ENCODE measurements at regions not wholly inside any gene's neighbourhood (a gene's known extent, or its start where the extent isn't known, plus 50 kb on each side); places are given as distances from the start of the nearest gene placed in this dataset.

GRCh38 chr11:134792677-134793076 is 380.6 kb upstream of the B3GAT1 start:
- Histone ChIP-seq H3K27ac (ENCODE audit: low read depth, low read length, poor library complexity, severe bottlenecking) (no peak overlapping the region), H3K9me2 (ENCODE audit: low read depth, low read length) (no peaks in the 10 kb centered on the region), H4K20me1 (ENCODE audit: insufficient read depth, low read length) (no peaks in the 10 kb centered on the region), H3K36me3 (ENCODE audit: insufficient read depth, low read length) (no peaks in the 10 kb centered on the region), H3K4me3 (ENCODE audit: low read depth, low read length, poor library complexity, severe bottlenecking) (no peak overlapping the region), H3K9me3 (ENCODE audit: low read length) (no peaks in the 10 kb centered on the region), H3K9ac (ENCODE audit: low read length) (no peak overlapping the region), H3K27me3 (ENCODE audit: insufficient read depth, low read length) (no peaks in the 10 kb centered on the region), H3K4me2 (ENCODE audit: low read length) (no peak overlapping the region), H3F3A (ENCODE audit: insufficient read depth, low read length) (no peaks in the 10 kb centered on the region), H2AFZ (ENCODE audit: low read length) (no peak overlapping the region), H3K4me1 (ENCODE audit: insufficient read depth, low read length, severe bottlenecking) (no peaks in the 10 kb centered on the region), H3K79me2 (ENCODE audit: insufficient read depth, low read length) (no peaks in the 10 kb centered on the region)
- TF ChIP-seq EZH2 (IDR thresholded peaks at IDR 0.05; ENCODE audit: borderline replicate concordance, low read length) = no peak
- TF ChIP-seq, protein P1, sequence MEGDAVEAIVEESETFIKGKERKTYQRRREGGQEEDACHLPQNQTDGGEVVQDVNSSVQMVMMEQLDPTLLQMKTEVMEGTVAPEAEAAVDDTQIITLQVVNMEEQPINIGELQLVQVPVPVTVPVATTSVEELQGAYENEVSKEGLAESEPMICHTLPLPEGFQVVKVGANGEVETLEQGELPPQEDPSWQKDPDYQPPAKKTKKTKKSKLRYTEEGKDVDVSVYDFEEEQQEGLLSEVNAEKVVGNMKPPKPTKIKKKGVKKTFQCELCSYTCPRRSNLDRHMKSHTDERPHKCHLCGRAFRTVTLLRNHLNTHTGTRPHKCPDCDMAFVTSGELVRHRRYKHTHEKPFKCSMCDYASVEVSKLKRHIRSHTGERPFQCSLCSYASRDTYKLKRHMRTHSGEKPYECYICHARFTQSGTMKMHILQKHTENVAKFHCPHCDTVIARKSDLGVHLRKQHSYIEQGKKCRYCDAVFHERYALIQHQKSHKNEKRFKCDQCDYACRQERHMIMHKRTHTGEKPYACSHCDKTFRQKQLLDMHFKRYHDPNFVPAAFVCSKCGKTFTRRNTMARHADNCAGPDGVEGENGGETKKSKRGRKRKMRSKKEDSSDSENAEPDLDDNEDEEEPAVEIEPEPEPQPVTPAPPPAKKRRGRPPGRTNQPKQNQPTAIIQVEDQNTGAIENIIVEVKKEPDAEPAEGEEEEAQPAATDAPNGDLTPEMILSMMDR (IDR thresholded peaks at IDR 0.05; ENCODE audit: low read length) = no peak

GRCh38 chr11:134792044-134792443 is 380.0 kb upstream of the B3GAT1 start:
- TF ChIP-seq, protein P1 (IDR thresholded peaks at IDR 0.05; ENCODE audit: low read length) = no peak
- no peak for TF ChIP-seq EZH2 (IDR thresholded peaks at IDR 0.05; ENCODE audit: borderline replicate concordance, low read length)
- Histone ChIP-seq H3K4me2 (ENCODE audit: low read length) (no peak overlapping the region), H3K4me3 (ENCODE audit: low read depth, low read length, poor library complexity, severe bottlenecking) (no peak overlapping the region), H3F3A (ENCODE audit: insufficient read depth, low read length) (no peaks in the 10 kb centered on the region), H3K4me1 (ENCODE audit: insufficient read depth, low read length, severe bottlenecking) (no peaks in the 10 kb centered on the region), H3K9me2 (ENCODE audit: low read depth, low read length) (no peaks in the 10 kb centered on the region), H2AFZ (ENCODE audit: low read length) (no peak overlapping the region), H3K9me3 (ENCODE audit: low read length) (no peaks in the 10 kb centered on the region), H3K27ac (ENCODE audit: low read depth, low read length, poor library complexity, severe bottlenecking) (no peak overlapping the region), H3K36me3 (ENCODE audit: insufficient read depth, low read length) (no peaks in the 10 kb centered on the region), H3K27me3 (ENCODE audit: insufficient read depth, low read length) (no peaks in the 10 kb centered on the region), H3K9ac (ENCODE audit: low read length) (no peak overlapping the region), H4K20me1 (ENCODE audit: insufficient read depth, low read length) (no peaks in the 10 kb centered on the region), H3K79me2 (ENCODE audit: insufficient read depth, low read length) (no peaks in the 10 kb centered on the region)

GRCh38 chr11:134791102-134791501 is 379.1 kb upstream of the B3GAT1 start:
- Histone ChIP-seq H3K36me3 (ENCODE audit: insufficient read depth, low read length) (no peaks in the 10 kb centered on the region), H3F3A (ENCODE audit: insufficient read depth, low read length) (no peaks in the 10 kb centered on the region), H3K4me3 (ENCODE audit: low read depth, low read length, poor library complexity, severe bottlenecking) (no peak overlapping the region), H3K9me3 (ENCODE audit: low read length) (no peaks in the 10 kb centered on the region), H3K9me2 (ENCODE audit: low read depth, low read length) (no peaks in the 10 kb centered on the region), H3K27me3 (ENCODE audit: insufficient read depth, low read length) (no peaks in the 10 kb centered on the region), H3K79me2 (ENCODE audit: insufficient read depth, low read length) (no peaks in the 10 kb centered on the region), H3K4me2 (ENCODE audit: low read length) (no peak overlapping the region), H2AFZ (ENCODE audit: low read length) (no peak overlapping the region), H3K4me1 (ENCODE audit: insufficient read depth, low read length, severe bottlenecking) (no peaks in the 10 kb centered on the region), H4K20me1 (ENCODE audit: insufficient read depth, low read length) (no peaks in the 10 kb centered on the region), H3K9ac (ENCODE audit: low read length) (no peak overlapping the region), H3K27ac (ENCODE audit: low read depth, low read length, poor library complexity, severe bottlenecking) (no peak overlapping the region)
- TF ChIP-seq EZH2 (IDR thresholded peaks at IDR 0.05; ENCODE audit: borderline replicate concordance, low read length) = no peak
- TF ChIP-seq, protein P1 (IDR thresholded peaks at IDR 0.05; ENCODE audit: low read length) = no peak

Data from OCI-LY1 (cell line).